Nephron (organoid): ENCODE measurements at regions not wholly inside any gene's neighbourhood (a gene's known extent, or its start where the extent isn't known, plus 50 kb on each side); places are given as distances from the start of the nearest gene placed in this dataset.

Source experiments
- H3K27ac Mint-ChIP-seq, 3 experiments: 2 replicates each; pipeline ENCODE4 v1.8.0; 2020; ENCODE audit warnings: mixed read lengths in 3 of 3, mild to moderate bottlenecking in 2 of 3, moderate library complexity in 1 of 3
- H3K27me3 Mint-ChIP-seq: 2 replicates; pipeline ENCODE4 v1.8.0; 2021; ENCODE audit warnings: low read depth, mild to moderate bottlenecking, moderate library complexity, mixed read lengths
- H3K36me3 Mint-ChIP-seq: 2 replicates; pipeline ENCODE4 v1.8.0; 2020; ENCODE audit warnings: low read depth, mixed read lengths
- H3K4me1 Mint-ChIP-seq: 2 replicates; pipeline ENCODE4 v1.8.0; 2020; ENCODE audit warnings: mixed read lengths
- H3K4me3 Mint-ChIP-seq, 3 experiments: 2 replicates each; pipeline ENCODE4 v1.8.0; 2020; ENCODE audit warnings: mild to moderate bottlenecking in 3 of 3, mixed read lengths in 3 of 3, moderate library complexity in 2 of 3
- H3K9me3 Mint-ChIP-seq: 2 replicates; pipeline ENCODE4 v1.8.0; 2020; ENCODE audit warnings: mixed read lengths
- CTCF ChIP-seq, 3 experiments: fragments of 200-600 bp; sonication (generic); IDR thresholded peaks; one replicate each; pipeline ENCODE4 v1.5.0; 2021; ENCODE audit warnings: antibody characterized with exemption in 3 of 3; ENCODE audit not compliant: unreplicated experiment in 3 of 3

GRCh38 chr1:215489771-215490565 lies 77.1 kb upstream of the KCTD3 start:
- Mint-ChIP-seq H3K27me3 (no peaks in the 10 kb centered on the region), H3K4me1 (no peaks in the 10 kb centered on the region), H3K36me3 (no peaks in the 10 kb centered on the region), H3K4me3 (no peak overlapping the region), H3K27ac (no peak overlapping the region), H3K9me3 (peaks cover 16% of the 10 kb centered on the region)
- no peak for TF ChIP-seq CTCF (IDR thresholded peaks at IDR 0.05; ENCODE audit: unreplicated experiment in 3 of 3)

GRCh38 chr1:215497528-215497927 lies 69.6 kb upstream of the KCTD3 start:
- no peaks in the 10 kb centered on the region for H3K4me1 Mint-ChIP-seq
- no peak for TF ChIP-seq CTCF (IDR thresholded peaks at IDR 0.05; ENCODE audit: unreplicated experiment in 3 of 3)
- no peak overlapping the region for H3K27ac Mint-ChIP-seq
- H3K4me3 Mint-ChIP-seq: no peak overlapping the region
- peaks cover 7% of the 10 kb centered on the region for H3K9me3 Mint-ChIP-seq
- H3K27me3 Mint-ChIP-seq: no peaks in the 10 kb centered on the region
- H3K36me3 Mint-ChIP-seq: no peaks in the 10 kb centered on the region

- Mint-ChIP-seq H3K4me3 (no peak overlapping the region), H3K27me3 (no peaks in the 10 kb centered on the region), H3K27ac (no peak overlapping the region), H3K9me3 (no peaks in the 10 kb centered on the region), H3K36me3 (no peaks in the 10 kb centered on the region), H3K4me1 (no peaks in the 10 kb centered on the region)
- TF ChIP-seq CTCF (IDR thresholded peaks at IDR 0.05; ENCODE audit: unreplicated experiment in 3 of 3): no peak
Measured at GRCh38 chr1:215501496-215501895, 65.6 kb upstream of the KCTD3 start.

GRCh38 chr1:215502081-215502480 lies 65.0 kb upstream of the KCTD3 start:
- Mint-ChIP-seq H3K4me3 (no peak overlapping the region), H3K4me1 (no peaks in the 10 kb centered on the region), H3K9me3 (peaks cover 5% of the 10 kb centered on the region), H3K36me3 (no peaks in the 10 kb centered on the region), H3K27ac (no peak overlapping the region), H3K27me3 (no peaks in the 10 kb centered on the region)
- no peak for TF ChIP-seq CTCF (IDR thresholded peaks at IDR 0.05; ENCODE audit: unreplicated experiment in 3 of 3)

- no peaks in the 10 kb centered on the region for H3K4me1 Mint-ChIP-seq
- no peak overlapping the region for H3K4me3 Mint-ChIP-seq
- H3K27ac Mint-ChIP-seq: no peak overlapping the region
- H3K27me3 Mint-ChIP-seq: no peaks in the 10 kb centered on the region
- peaks cover 39% of the 10 kb centered on the region for H3K9me3 Mint-ChIP-seq
- no peaks in the 10 kb centered on the region for H3K36me3 Mint-ChIP-seq
- no peak for TF ChIP-seq CTCF (IDR thresholded peaks at IDR 0.05; ENCODE audit: unreplicated experiment in 3 of 3)
Measured at GRCh38 chr1:215507119-215507518, 60.0 kb upstream of the KCTD3 start.

GRCh38 chr1:215508311-215508710 lies 58.8 kb upstream of the KCTD3 start:
- TF ChIP-seq CTCF (IDR thresholded peaks at IDR 0.05; ENCODE audit: unreplicated experiment in 3 of 3): no peak
- H3K27ac Mint-ChIP-seq: no peak overlapping the region
- peaks cover 47% of the 10 kb centered on the region for H3K9me3 Mint-ChIP-seq
- H3K4me1 Mint-ChIP-seq: no peaks in the 10 kb centered on the region
- no peaks in the 10 kb centered on the region for H3K36me3 Mint-ChIP-seq
- no peaks in the 10 kb centered on the region for H3K27me3 Mint-ChIP-seq
- H3K4me3 Mint-ChIP-seq: no peak overlapping the region
